ENCODE measurements at regions not wholly inside any gene's neighbourhood (a gene's known extent, or its start where the extent isn't known, plus 50 kb on each side); places are given as distances from the start of the nearest gene placed in this dataset.
"Not testable (repeated sequence)": the region's sequence is repeated elsewhere in the genome, so short reads cannot be mapped to it uniquely, and the experiment has no call there.

- no peak for DNase-seq (ENCODE audit: low read depth)
Measured at GRCh38 chr3:82015241-82015640, 253.8 kb upstream of the GBE1 start.

GRCh38 chr3:82012775-82013174 lies 251.3 kb upstream of the GBE1 start:
- DNase-seq (ENCODE audit: low read depth), result no peak

DNA sequence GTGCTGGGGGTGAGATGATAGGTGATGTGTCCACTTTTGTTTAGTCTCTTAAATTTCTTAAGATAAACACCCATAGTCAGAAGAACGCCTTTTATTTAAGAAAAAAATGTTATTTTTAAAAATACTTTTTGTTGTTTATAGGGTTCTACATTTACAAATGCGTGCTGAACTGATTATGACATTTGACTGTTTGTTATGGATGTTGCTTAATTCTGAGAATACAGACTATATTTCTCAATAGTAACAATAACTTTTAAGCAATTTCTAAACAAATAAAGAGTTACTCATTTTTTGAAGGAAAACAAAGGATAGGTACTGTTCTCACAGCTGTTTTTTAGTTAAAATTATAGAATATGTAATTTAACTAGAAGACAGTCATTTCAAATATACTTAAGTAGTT lies 249.9 kb upstream of the GBE1 start:
- DNase-seq (ENCODE audit: low read depth), result peak; percentile 51

DNA sequence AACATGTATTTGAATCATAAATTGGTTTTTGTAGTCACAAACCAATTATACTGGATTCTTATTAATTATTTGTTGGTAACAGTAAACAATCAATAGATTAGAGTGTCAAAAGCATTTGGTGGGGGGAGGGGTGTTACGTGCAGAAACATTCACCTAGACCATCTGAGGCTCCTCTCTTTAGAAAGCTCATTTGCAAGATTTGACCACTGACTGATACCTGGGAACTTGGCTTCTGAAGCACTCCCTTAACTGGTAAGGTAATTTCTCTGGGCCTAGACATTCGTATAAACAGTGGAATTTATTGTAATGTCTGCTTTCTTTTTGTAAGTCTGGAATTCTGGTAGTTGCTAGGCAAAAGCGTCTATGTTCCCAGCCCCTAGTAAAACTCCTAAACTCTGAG lies 243.8 kb upstream of the GBE1 start:
- DNase-seq (ENCODE audit: low read depth), result no peak

GRCh38 chr3:82004266-82004665 lies 242.8 kb upstream of the GBE1 start:
- no peak for DNase-seq (ENCODE audit: low read depth)

GRCh38 chr3:82002986-82003642 lies 241.7 kb upstream of the GBE1 start:
- DNase-seq (ENCODE audit: low read depth), result no peak

DNA sequence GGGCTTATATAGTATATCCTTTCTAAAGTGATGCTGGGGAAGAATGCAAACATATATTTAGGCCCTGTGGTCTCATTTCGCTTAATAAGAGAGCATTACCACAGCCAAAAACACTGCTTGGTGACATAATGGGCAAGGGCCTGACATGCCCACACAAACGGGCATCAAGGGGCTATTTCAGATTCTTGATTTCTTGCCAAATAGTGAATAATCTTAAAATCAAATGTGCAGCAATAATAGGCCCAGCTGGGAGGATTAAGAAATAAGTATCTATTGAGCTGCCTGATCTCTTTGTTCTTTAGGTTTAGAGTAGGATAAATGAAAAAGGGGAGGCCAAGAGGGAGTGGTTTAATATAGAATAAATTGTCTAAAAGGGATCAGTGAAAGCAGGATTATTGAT lies 241.0 kb upstream of the GBE1 start:
- no peak for DNase-seq (ENCODE audit: low read depth)

DNA sequence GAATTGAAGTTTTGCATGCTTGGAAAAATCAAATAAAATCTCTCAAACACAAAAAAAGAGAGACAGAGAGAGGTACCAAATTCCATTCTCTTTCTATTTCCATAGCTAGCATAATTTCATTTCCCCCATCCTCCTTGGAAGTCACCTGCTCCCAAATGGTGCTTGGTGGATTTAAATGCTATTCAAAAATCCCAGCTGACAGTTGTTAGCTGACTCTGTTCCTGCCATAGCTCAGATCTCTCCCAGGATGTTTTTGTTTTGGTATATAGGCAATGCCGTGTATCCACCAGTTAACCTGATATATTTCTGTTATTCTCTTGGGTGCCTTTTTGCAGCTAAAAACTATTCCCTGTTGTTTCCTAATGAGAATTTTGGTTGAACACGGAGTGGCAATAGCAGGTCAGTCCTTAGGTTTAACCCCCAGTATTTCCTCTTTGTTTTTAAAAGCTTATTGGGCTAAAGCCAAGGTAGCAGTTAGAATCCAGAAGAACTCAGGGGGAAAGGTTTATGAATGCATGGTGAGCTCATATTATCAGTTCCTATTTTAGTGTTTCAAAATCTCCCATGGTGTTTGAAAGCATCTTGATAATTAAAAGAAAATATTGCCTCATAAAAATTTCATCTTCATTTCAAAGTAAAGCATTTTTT lies 240.0 kb upstream of the GBE1 start:
- no peak for DNase-seq (ENCODE audit: low read depth)

DNA sequence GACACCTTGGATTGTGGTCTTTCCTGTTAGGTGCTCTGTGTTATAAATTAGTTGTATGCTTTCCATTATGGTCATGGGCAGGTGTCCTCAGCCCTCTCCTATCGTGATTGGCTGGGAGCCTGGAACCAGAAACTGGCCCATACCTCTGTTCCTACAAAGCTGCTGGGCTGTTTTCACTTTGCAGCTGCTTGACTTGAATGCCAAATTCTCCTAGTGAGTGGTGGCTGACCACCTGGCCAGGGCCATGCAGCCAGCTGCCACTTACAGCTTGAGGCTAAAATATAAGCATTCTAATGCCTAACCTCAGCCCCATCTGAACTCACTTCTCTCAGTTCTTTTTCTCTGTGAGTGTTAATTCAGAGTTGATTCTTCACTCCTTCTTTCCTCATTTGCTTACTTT lies 239.3 kb upstream of the GBE1 start:
- DNase-seq (ENCODE audit: low read depth), result no peak

DNA sequence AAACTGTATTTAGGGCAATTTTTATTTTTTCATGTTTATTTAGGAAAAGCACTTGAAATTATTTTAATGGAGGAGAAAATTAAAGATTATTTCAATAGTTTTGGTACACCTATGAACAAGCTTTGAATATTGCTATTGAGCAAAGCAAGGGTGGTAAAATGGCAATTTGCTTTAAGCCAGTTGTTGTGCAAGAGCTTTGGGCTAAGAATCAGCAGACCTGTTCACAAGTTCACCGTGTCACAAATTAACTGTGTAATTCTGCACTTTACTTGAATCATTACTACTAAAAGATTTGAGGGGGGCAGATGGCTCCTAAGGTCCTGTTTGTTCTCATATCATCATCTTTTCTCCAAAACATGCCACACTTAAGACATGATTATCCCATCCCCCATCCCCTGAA lies 238.9 kb upstream of the GBE1 start:
- no peak for DNase-seq (ENCODE audit: low read depth)

DNA sequence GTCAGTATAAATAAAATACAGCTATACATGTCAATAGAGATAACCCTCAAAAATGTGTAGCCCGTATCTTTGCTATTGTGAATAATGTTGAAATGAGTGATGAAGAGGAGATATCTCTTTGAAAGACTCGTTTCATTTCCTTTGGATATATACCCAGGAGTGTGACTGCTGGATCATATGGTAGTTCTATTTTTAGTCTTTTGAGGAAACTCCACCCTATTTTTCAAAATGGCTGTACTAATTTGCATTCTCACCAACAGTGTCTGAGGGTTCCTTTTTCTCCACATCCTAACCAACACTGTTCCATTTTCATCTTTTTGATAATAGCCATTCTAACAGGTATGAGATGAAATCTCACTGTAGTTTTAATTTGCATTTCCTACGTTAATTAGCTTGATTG lies 237.5 kb upstream of the GBE1 start:
- DNase-seq (ENCODE audit: low read depth), result no peak

- peak; percentile 4 for DNase-seq (ENCODE audit: low read depth)
Measured at GRCh38 chr3:81998139-81998755, 236.8 kb upstream of the GBE1 start.

DNA sequence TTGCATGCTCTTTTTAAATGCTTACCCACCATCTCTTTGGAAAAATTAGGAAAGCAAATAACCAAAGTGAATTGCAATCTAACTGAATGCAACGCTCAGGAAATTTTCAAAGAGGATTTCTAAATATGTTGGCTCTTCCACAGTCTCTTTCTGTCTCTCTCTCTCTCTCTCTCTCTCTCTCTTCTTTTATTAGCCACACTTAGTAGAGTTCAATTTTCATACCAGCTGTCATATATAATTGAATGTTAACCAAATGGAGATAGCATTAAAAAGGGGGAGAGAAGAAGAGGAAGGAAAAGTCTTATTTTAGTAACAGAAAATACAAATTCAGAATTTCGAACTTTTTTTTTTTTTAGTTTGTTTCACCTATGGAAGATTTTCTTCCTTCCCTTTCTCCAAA lies 235.9 kb upstream of the GBE1 start:
- no peak for DNase-seq (ENCODE audit: low read depth)

GRCh38 chr3:81995329-81995728 lies 233.9 kb upstream of the GBE1 start:
- DNase-seq (ENCODE audit: low read depth), result no peak

- no peak for DNase-seq (ENCODE audit: low read depth)
Measured at GRCh38 chr3:81989758-81990157, 228.3 kb upstream of the GBE1 start.

GRCh38 chr3:81989274-81989673 lies 227.8 kb upstream of the GBE1 start:
- DNase-seq (ENCODE audit: low read depth), result no peak

DNA sequence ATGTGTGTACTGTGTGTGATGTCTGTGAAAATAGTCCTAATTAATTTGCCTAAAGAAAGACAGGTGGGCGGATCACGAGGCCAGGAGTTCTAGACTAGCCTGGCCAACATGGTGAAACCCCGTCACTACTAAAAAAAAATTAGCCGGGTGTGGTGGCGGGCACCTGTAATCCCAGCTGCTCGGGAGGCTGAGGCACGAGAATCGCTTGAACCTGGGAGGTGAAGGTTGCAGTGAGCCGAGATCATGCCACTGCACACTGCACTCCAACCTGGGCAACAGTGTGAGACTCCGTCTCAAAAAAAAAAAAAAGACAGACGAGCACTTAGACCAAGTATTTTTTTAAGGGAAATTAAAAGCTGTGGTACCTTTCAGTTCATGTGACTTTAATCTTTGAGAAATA lies 226.0 kb upstream of the GBE1 start:
- not testable (repeated sequence) for DNase-seq (ENCODE audit: low read depth)

- no peak for DNase-seq (ENCODE audit: low read depth)
Measured at GRCh38 chr3:81985996-81986723, 224.7 kb upstream of the GBE1 start.

- no peak for DNase-seq (ENCODE audit: low read depth)
Measured at GRCh38 chr3:81983382-81983781, 221.9 kb upstream of the GBE1 start.

- DNase-seq (ENCODE audit: low read depth), result no peak
Measured at GRCh38 chr3:81980596-81981494, 219.4 kb upstream of the GBE1 start.

GRCh38 chr3:81974751-81975150 lies 213.3 kb upstream of the GBE1 start:
- DNase-seq (ENCODE audit: low read depth), result no peak

DNA sequence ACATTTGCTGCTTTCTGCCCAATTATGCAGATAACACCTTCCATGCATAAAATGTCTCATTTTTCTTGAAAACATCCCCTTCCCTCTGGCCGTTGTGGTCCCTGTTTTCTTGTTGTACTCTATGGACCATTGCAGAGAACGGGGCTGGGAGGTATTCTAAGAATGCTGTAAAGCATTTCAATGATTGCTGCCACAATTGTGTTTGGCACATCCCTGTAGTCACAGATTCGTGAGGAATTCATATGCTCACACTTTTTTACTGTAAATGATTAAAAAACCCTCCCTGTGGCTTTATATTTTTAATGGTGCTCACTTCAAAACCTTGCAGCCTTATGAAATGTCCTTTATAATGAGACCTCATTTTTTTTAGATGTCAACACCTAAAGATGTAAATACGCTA lies 207.2 kb upstream of the GBE1 start:
- no peak for DNase-seq (ENCODE audit: low read depth)

Data from fibroblast of gingiva (primary cell).